ENCODE measurements at regions not wholly inside any gene's neighbourhood (a gene's known extent, or its start where the extent isn't known, plus 50 kb on each side); places are given as distances from the start of the nearest gene placed in this dataset.

DNA sequence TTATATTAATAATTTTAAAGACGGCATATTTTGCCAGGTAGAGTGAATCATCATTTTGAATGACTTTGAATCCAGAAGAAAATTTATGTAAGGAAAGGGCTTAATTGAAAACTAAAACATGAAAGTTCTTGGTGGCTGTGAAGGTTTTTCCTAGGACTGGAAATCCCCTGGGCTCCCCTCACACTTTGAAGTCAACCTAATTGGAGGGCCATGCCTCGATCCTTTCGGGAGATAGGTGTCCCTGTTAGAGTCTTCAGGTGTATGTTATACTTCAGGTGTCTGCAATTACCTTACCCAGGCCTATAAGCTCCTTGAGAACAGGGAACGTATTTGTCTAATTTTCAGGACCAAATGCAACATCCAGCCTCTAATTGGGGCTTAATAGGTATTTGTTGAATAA, 73.0 kb downstream of the ARL4C start:
- TF ChIP-seq, protein P1, sequence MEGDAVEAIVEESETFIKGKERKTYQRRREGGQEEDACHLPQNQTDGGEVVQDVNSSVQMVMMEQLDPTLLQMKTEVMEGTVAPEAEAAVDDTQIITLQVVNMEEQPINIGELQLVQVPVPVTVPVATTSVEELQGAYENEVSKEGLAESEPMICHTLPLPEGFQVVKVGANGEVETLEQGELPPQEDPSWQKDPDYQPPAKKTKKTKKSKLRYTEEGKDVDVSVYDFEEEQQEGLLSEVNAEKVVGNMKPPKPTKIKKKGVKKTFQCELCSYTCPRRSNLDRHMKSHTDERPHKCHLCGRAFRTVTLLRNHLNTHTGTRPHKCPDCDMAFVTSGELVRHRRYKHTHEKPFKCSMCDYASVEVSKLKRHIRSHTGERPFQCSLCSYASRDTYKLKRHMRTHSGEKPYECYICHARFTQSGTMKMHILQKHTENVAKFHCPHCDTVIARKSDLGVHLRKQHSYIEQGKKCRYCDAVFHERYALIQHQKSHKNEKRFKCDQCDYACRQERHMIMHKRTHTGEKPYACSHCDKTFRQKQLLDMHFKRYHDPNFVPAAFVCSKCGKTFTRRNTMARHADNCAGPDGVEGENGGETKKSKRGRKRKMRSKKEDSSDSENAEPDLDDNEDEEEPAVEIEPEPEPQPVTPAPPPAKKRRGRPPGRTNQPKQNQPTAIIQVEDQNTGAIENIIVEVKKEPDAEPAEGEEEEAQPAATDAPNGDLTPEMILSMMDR (IDR thresholded peaks at IDR 0.05; ENCODE audit: unreplicated experiment), result no peak
- Mint-ChIP-seq H3K36me3 (ENCODE audit: insufficient read depth) (no peaks in the 10 kb centered on the region), H3K9me3 (ENCODE audit: low read depth) (no peaks in the 10 kb centered on the region), H3K4me1 (ENCODE audit: low read depth) (peaks cover 35% of the 10 kb centered on the region), H3K27ac (no peak overlapping the region), H3K27me3 (no peaks in the 10 kb centered on the region), H3K4me3 (ENCODE audit: low read depth) (no peak overlapping the region)
- DNase-seq (ENCODE audit: low spot score, unreplicated experiment), result no peak

DNA sequence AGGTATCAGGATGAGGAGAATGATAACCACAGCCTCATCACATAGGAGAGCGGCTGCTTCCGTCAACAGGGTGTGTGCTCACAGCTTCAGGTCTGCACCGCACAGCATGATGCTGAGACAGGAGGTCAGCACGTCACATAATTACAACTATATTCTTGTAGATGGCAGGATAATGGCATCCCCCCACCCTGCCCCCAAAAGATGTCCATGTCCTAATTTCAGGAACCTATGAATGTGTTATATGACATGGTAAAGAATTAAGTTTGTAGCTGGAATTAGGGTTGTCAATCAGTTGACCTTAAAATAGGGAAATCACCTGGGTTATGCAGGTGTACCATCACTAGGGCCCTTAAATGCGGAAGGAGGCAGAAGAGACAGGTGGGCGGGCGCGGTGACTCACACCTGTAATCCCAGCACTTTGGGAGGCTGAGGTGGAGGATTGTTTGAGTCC, 73.9 kb downstream of the ARL4C start:
- Mint-ChIP-seq H3K36me3 (ENCODE audit: insufficient read depth) (no peaks in the 10 kb centered on the region), H3K4me3 (ENCODE audit: low read depth) (no peak overlapping the region), H3K4me1 (ENCODE audit: low read depth) (peaks cover 31% of the 10 kb centered on the region), H3K27me3 (no peaks in the 10 kb centered on the region), H3K9me3 (ENCODE audit: low read depth) (peaks cover 8% of the 10 kb centered on the region), H3K27ac (peak overlapping the region; percentile 27)
- no peak for DNase-seq (ENCODE audit: low spot score, unreplicated experiment)
- TF ChIP-seq, protein P1 (IDR thresholded peaks at IDR 0.05; ENCODE audit: unreplicated experiment), result no peak

DNA sequence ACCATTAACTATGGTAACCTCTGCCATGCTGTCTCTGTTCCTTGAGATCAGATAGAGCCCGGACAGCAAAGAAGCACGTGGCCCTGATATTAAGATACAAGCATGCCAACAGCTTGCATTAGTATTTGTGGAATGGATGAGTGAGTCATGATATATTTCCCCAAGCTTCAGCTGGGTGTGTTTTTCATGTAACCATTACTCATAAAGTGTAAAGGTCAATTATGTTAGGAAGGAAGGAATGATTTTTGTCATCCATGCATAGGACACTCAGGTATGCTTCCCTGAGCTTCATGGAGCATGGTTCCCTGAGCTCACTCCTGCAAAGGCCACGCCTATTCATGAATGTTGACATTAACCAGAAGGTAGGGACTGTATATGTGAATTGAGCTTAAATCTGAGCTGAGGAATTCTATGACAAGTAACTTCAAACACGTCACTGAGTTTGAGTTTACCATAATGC, 74.6 kb downstream of the ARL4C start:
- peak overlapping the region; percentile 27 for H3K27ac Mint-ChIP-seq
- no peak overlapping the region for H3K4me3 Mint-ChIP-seq (ENCODE audit: low read depth)
- no peak for DNase-seq (ENCODE audit: low spot score, unreplicated experiment)
- TF ChIP-seq, protein P1 (IDR thresholded peaks at IDR 0.05; ENCODE audit: unreplicated experiment), result no peak
- H3K9me3 Mint-ChIP-seq (ENCODE audit: low read depth), result peaks cover 8% of the 10 kb centered on the region
- H3K27me3 Mint-ChIP-seq, result no peaks in the 10 kb centered on the region
- H3K36me3 Mint-ChIP-seq (ENCODE audit: insufficient read depth), result no peaks in the 10 kb centered on the region
- H3K4me1 Mint-ChIP-seq (ENCODE audit: low read depth), result peaks cover 25% of the 10 kb centered on the region

DNA sequence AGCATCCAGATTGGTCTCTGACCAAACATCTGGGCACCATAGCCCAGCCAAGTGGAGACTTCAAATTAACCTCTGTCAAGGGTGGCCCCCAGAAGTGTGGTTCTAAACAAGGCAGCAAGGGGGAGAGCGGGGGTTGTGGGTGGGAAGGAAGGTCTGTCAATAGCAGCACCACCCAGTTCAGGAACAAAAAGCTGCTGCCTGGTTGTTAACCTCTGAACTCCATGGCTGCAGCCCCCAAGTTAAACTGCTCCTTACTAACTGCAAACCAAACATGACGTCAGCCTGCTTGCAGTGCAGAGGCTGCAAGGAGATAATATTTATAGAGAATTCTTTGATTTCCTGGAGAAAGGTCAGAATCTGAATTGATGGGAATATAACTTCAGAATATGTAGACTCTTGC, 76.5 kb downstream of the ARL4C start:
- peaks cover 13% of the 10 kb centered on the region for H3K4me1 Mint-ChIP-seq (ENCODE audit: low read depth)
- DNase-seq (ENCODE audit: low spot score, unreplicated experiment), result no peak
- no peak overlapping the region for H3K4me3 Mint-ChIP-seq (ENCODE audit: low read depth)
- H3K36me3 Mint-ChIP-seq (ENCODE audit: insufficient read depth), result no peaks in the 10 kb centered on the region
- peaks cover 8% of the 10 kb centered on the region for H3K9me3 Mint-ChIP-seq (ENCODE audit: low read depth)
- H3K27ac Mint-ChIP-seq, result peak overlapping the region; percentile 62
- TF ChIP-seq, protein P1 (IDR thresholded peaks at IDR 0.05; ENCODE audit: unreplicated experiment), result no peak
- no peaks in the 10 kb centered on the region for H3K27me3 Mint-ChIP-seq

DNA sequence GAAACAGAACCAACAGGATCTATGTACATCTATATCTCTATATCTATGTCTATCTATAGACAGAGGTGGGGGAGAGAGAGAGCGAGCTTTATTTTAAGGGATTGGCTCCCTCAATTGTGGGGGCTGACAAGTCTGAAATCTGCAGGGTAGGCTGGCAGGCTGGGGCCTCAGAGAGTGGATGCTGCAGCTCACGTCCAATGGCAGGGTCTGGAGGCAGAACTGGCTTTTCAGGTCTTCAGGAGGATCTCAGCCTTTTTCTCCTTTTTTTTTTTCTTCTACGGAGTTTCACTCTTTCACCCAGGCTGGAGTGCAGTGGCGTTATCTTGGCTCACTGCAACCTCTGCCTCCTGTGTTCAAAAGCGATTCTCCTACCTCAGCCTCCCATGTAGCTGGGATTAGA, 77.2 kb downstream of the ARL4C start:
- no peak overlapping the region for H3K4me3 Mint-ChIP-seq (ENCODE audit: low read depth)
- DNase-seq (ENCODE audit: low spot score, unreplicated experiment), result no peak
- H3K27me3 Mint-ChIP-seq, result no peaks in the 10 kb centered on the region

More for the DNA sequence above, 77.2 kb downstream of the ARL4C start:
- Mint-ChIP-seq H3K4me1 (ENCODE audit: low read depth) (peaks cover 13% of the 10 kb centered on the region), H3K27ac (no peak overlapping the region), H3K36me3 (ENCODE audit: insufficient read depth) (no peaks in the 10 kb centered on the region), H3K9me3 (ENCODE audit: low read depth) (peaks cover 8% of the 10 kb centered on the region)
- TF ChIP-seq, protein P1 (IDR thresholded peaks at IDR 0.05; ENCODE audit: unreplicated experiment), result no peak

All from progenitor cell of endocrine pancreas (in vitro differentiated cells).